ENCODE measurements at regions not wholly inside any gene's neighbourhood (a gene's known extent, or its start where the extent isn't known, plus 50 kb on each side); places are given as distances from the start of the nearest gene placed in this dataset.

GRCh38 chr1:36641776-36642175 lies 159.1 kb upstream of the CSF3R start:
- no peak for DNase-seq

- DNase-seq: no peak
These were observed 156.7 kb upstream of the CSF3R start for GRCh38 chr1:36639461-36639860.

- no peak for DNase-seq
These were observed 155.6 kb upstream of the CSF3R start for GRCh38 chr1:36638268-36638667.

GRCh38 chr1:36636206-36636605 lies 153.5 kb upstream of the CSF3R start:
- no peak for DNase-seq

- no peak for DNase-seq
These were observed 152.6 kb upstream of the CSF3R start for GRCh38 chr1:36635284-36635683.

- DNase-seq: no peak
These were observed 146.1 kb upstream of the CSF3R start for GRCh38 chr1:36628804-36629203.

- DNase-seq: no peak
These were observed 143.7 kb upstream of the CSF3R start for GRCh38 chr1:36626435-36626834.

GRCh38 chr1:36625935-36626310 lies 143.2 kb upstream of the CSF3R start:
- DNase-seq: no peak

GRCh38 chr1:36625253-36625934 lies 142.7 kb upstream of the CSF3R start:
- DNase-seq: no peak

- DNase-seq: no peak
These were observed 141.8 kb upstream of the CSF3R start for GRCh38 chr1:36624466-36624865.

GRCh38 chr1:36622741-36623648 lies 140.3 kb upstream of the CSF3R start:
- DNase-seq: no peak

- no peak for DNase-seq
These were observed 138.8 kb upstream of the CSF3R start for GRCh38 chr1:36621531-36621930.

- DNase-seq: no peak
These were observed 137.4 kb upstream of the CSF3R start for GRCh38 chr1:36620142-36620541.

- DNase-seq: no peak
These were observed 132.3 kb upstream of the CSF3R start for GRCh38 chr1:36614991-36615390.

- no peak for DNase-seq
These were observed 131.9 kb upstream of the CSF3R start for GRCh38 chr1:36614571-36614970.

GRCh38 chr1:36613721-36614120 lies 131.0 kb upstream of the CSF3R start:
- no peak for DNase-seq

- DNase-seq: no peak
These were observed 130.2 kb upstream of the CSF3R start for GRCh38 chr1:36612881-36613280.

GRCh38 chr1:36612121-36612520 lies 129.4 kb upstream of the CSF3R start:
- DNase-seq: no peak

GRCh38 chr1:36609241-36610027 lies 126.7 kb upstream of the CSF3R start:
- DNase-seq: peak; percentile 96

GRCh38 chr1:36608272-36608671 lies 125.6 kb upstream of the CSF3R start:
- no peak for DNase-seq

GRCh38 chr1:36607263-36607651 lies 124.5 kb upstream of the CSF3R start:
- DNase-seq: no peak

- no peak for DNase-seq
These were observed 124.0 kb upstream of the CSF3R start for GRCh38 chr1:36606641-36607262.

Measured in NCI-H2029 (cell line).